ENCODE measurements at regions not wholly inside any gene's neighbourhood (a gene's known extent, or its start where the extent isn't known, plus 50 kb on each side); places are given as distances from the start of the nearest gene placed in this dataset.

DNA sequence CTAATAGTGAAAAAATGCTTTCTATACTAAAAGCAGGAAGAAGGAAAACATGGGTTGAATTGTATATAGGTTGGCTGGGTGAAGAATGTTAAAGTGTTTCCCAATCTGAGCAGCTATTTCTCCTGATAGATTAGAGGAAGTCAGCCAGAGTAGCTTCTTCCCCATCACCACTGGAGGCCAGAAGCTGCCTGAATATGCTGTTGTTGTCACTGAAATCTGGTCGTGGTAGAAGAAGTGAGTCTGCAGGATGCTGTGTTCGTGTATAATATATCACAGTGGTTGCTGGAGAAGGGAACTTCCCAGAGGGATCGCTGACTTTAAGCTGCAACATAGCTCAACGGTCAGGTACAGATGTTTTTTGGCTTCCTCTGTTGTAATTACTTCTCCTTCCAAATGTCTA lies 247.5 kb upstream of the LRATD1 start:
- Histone ChIP-seq H4K20me1 (replicated peaks; ENCODE audit: insufficient read depth) (no peaks in the 10 kb centered on the region), H3F3A (replicated peaks; ENCODE audit: low read depth) (no peaks in the 10 kb centered on the region), H3K79me2 (replicated peaks; ENCODE audit: insufficient read depth) (no peaks in the 10 kb centered on the region), H3K36me3 (ENCODE audit: insufficient read depth) (no peaks in the 10 kb centered on the region), H3K4me1 (ENCODE audit: insufficient read depth) (no peaks in the 10 kb centered on the region), H3K4me3 (no peak overlapping the region), H2AFZ (no peak overlapping the region), H3K27me3 (ENCODE audit: insufficient read depth) (no peaks in the 10 kb centered on the region), H3K9me2 (ENCODE audit: insufficient read depth) (no peaks in the 10 kb centered on the region), H3K27ac (ENCODE audit: low read depth) (no peak overlapping the region), H3K4me2 (no peak overlapping the region)
- no peaks in the 10 kb centered on the region for H3K36me3 Mint-ChIP-seq (ENCODE audit: low read depth)
- no peaks in the 10 kb centered on the region for H3K9me3 Mint-ChIP-seq
- no peak for ATAC-seq
- H3K4me3 Mint-ChIP-seq = no peak overlapping the region
- no peak for TF ChIP-seq EZH2 (IDR thresholded peaks at IDR 0.05; ENCODE audit: low read depth, unreplicated experiment)
- TF ChIP-seq, protein P1, sequence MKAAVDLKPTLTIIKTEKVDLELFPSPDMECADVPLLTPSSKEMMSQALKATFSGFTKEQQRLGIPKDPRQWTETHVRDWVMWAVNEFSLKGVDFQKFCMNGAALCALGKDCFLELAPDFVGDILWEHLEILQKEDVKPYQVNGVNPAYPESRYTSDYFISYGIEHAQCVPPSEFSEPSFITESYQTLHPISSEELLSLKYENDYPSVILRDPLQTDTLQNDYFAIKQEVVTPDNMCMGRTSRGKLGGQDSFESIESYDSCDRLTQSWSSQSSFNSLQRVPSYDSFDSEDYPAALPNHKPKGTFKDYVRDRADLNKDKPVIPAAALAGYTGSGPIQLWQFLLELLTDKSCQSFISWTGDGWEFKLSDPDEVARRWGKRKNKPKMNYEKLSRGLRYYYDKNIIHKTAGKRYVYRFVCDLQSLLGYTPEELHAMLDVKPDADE (IDR thresholded peaks at IDR 0.05) = no peak
- no peak for TF ChIP-seq CREB1 (CRISPR knock-in tag; IDR thresholded peaks at IDR 0.05; ENCODE audit: low read depth)
- TF ChIP-seq ZNF331 (CRISPR knock-in tag; IDR thresholded peaks at IDR 0.05; ENCODE audit: low read depth) = no peak
- no peak for TF ChIP-seq STAT1 (IDR thresholded peaks at IDR 0.05; ENCODE audit: unreplicated experiment)
- TF ChIP-seq, protein P2, sequence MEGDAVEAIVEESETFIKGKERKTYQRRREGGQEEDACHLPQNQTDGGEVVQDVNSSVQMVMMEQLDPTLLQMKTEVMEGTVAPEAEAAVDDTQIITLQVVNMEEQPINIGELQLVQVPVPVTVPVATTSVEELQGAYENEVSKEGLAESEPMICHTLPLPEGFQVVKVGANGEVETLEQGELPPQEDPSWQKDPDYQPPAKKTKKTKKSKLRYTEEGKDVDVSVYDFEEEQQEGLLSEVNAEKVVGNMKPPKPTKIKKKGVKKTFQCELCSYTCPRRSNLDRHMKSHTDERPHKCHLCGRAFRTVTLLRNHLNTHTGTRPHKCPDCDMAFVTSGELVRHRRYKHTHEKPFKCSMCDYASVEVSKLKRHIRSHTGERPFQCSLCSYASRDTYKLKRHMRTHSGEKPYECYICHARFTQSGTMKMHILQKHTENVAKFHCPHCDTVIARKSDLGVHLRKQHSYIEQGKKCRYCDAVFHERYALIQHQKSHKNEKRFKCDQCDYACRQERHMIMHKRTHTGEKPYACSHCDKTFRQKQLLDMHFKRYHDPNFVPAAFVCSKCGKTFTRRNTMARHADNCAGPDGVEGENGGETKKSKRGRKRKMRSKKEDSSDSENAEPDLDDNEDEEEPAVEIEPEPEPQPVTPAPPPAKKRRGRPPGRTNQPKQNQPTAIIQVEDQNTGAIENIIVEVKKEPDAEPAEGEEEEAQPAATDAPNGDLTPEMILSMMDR (conservative IDR thresholded peaks at IDR 0.05; ENCODE audit: low read depth in 2 of 2) = peak; percentile 8 to 38; a peak in 2 of 4 replicates
- no peak for TF ChIP-seq NANOG (IDR thresholded peaks at IDR 0.05; ENCODE audit: borderline replicate concordance)
- no peak overlapping the region for H3K27ac Mint-ChIP-seq
- DNase-seq (ENCODE audit: low spot score) = no peak
- no peaks in the 10 kb centered on the region for H3K4me1 Mint-ChIP-seq
- no peaks in the 10 kb centered on the region for H3K27me3 Mint-ChIP-seq (ENCODE audit: insufficient read depth, low read depth, poor library complexity)

DNA sequence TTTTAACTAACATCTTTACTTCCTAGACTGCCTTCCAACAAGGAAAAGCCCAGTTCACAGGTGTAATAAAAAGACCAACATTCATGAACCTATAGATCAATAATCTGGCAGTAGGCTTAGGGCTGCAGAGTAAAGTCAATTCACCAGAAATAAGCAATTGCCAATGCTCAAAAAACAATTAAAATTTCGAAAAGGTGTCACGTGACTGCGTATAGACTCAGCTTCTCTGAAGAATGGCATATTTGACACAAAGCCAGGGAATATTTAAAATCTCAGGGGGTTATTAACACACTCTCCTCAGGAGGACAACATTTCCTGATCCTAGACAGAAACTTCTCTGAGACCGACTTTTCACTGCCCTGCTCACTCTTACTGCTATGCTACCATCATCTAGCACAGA lies 245.2 kb upstream of the LRATD1 start:
- no peak overlapping the region for H2AFZ ChIP-seq
- TF ChIP-seq CREB1 (CRISPR knock-in tag; IDR thresholded peaks at IDR 0.05; ENCODE audit: low read depth) (no peak), JUNB (IDR thresholded peaks at IDR 0.05; ENCODE audit: unreplicated experiment) (no peak), ZNF331 (CRISPR knock-in tag; IDR thresholded peaks at IDR 0.05; ENCODE audit: low read depth) (no peak), POLR2AphosphoS5 (IDR thresholded peaks at IDR 0.05; ENCODE audit: low read depth) (no peak), EZH2 (IDR thresholded peaks at IDR 0.05; ENCODE audit: low read depth, unreplicated experiment) (no peak), EZH2phosphoT487 (IDR thresholded peaks at IDR 0.05; ENCODE audit: unreplicated experiment) (no peak), STAT1 (IDR thresholded peaks at IDR 0.05; ENCODE audit: unreplicated experiment) (no peak), NANOG (IDR thresholded peaks at IDR 0.05; ENCODE audit: borderline replicate concordance) (no peak)
- TF ChIP-seq, protein P1 (IDR thresholded peaks at IDR 0.05) = no peak
- TF ChIP-seq, protein P3, sequence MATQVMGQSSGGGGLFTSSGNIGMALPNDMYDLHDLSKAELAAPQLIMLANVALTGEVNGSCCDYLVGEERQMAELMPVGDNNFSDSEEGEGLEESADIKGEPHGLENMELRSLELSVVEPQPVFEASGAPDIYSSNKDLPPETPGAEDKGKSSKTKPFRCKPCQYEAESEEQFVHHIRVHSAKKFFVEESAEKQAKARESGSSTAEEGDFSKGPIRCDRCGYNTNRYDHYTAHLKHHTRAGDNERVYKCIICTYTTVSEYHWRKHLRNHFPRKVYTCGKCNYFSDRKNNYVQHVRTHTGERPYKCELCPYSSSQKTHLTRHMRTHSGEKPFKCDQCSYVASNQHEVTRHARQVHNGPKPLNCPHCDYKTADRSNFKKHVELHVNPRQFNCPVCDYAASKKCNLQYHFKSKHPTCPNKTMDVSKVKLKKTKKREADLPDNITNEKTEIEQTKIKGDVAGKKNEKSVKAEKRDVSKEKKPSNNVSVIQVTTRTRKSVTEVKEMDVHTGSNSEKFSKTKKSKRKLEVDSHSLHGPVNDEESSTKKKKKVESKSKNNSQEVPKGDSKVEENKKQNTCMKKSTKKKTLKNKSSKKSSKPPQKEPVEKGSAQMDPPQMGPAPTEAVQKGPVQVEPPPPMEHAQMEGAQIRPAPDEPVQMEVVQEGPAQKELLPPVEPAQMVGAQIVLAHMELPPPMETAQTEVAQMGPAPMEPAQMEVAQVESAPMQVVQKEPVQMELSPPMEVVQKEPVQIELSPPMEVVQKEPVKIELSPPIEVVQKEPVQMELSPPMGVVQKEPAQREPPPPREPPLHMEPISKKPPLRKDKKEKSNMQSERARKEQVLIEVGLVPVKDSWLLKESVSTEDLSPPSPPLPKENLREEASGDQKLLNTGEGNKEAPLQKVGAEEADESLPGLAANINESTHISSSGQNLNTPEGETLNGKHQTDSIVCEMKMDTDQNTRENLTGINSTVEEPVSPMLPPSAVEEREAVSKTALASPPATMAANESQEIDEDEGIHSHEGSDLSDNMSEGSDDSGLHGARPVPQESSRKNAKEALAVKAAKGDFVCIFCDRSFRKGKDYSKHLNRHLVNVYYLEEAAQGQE (IDR thresholded peaks at IDR 0.05; ENCODE audit: unreplicated experiment) = no peak
- TF ChIP-seq, protein P2 (conservative IDR thresholded peaks at IDR 0.05; ENCODE audit: low read depth in 2 of 2) = no peak
- H3K9me2 ChIP-seq (ENCODE audit: insufficient read depth) = no peaks in the 10 kb centered on the region
- H3K27me3 ChIP-seq (ENCODE audit: insufficient read depth) = no peaks in the 10 kb centered on the region
- H3F3A ChIP-seq (replicated peaks; ENCODE audit: low read depth) = no peaks in the 10 kb centered on the region
- H3K36me3 ChIP-seq (ENCODE audit: insufficient read depth) = no peaks in the 10 kb centered on the region
- Mint-ChIP-seq H3K27ac (no peak overlapping the region), H3K4me3 (no peak overlapping the region), H3K9me3 (no peaks in the 10 kb centered on the region), H3K36me3 (ENCODE audit: low read depth) (no peaks in the 10 kb centered on the region), H3K27me3 (ENCODE audit: insufficient read depth, low read depth, poor library complexity) (no peaks in the 10 kb centered on the region), H3K4me1 (no peaks in the 10 kb centered on the region)
- DNase-seq (ENCODE audit: low spot score) (no peak), ATAC-seq (no peak)
- no peaks in the 10 kb centered on the region for H4K20me1 ChIP-seq (replicated peaks; ENCODE audit: insufficient read depth)
- H3K4me3 ChIP-seq = no peak overlapping the region
- no peaks in the 10 kb centered on the region for H3K79me2 ChIP-seq (replicated peaks; ENCODE audit: insufficient read depth)
- no peaks in the 10 kb centered on the region for H3K4me1 ChIP-seq (ENCODE audit: insufficient read depth)
- no peak overlapping the region for H3K4me2 ChIP-seq
- H3K27ac ChIP-seq (ENCODE audit: low read depth) = no peak overlapping the region
